ENCODE measurements at regions not wholly inside any gene's neighbourhood (a gene's known extent, or its start where the extent isn't known, plus 50 kb on each side); places are given as distances from the start of the nearest gene placed in this dataset.

DNA sequence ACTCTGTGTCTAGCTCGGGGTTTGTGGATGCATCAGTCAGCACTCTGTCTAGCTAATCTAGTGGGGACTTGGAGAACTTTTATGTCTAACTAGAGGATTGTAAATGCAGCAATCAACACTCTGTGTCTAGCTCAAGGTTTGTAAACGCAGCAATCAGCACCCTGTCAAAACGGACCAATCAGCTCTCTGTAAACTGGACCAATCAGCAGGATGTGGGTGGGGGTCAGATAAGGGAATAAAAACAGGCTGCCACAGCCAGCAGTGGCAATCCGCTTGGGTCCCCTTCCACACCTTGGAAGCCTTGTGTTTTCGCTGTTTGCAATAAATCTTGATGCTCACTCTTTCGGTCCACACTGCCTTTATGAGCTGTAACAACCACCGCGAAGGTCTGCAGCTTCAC lies 920.7 kb upstream of the FOXG1 start:
- TF ChIP-seq LEF1 (IDR thresholded peaks at IDR 0.05; ENCODE audit: borderline replicate concordance) (no peak), BHLHE40 (IDR thresholded peaks at IDR 0.05; ENCODE audit: borderline replicate concordance) (no peak), L3MBTL2 (conservative IDR thresholded peaks at IDR 0.05) (no peak), SUZ12 (IDR thresholded peaks at IDR 0.05) (no peak), SP1 (IDR thresholded peaks at IDR 0.05) (no peak), NFRKB (IDR thresholded peaks at IDR 0.05) (no peak), TARDBP (IDR thresholded peaks at IDR 0.05) (no peak), ELF4 (IDR thresholded peaks at IDR 0.05) (no peak), ZNF384 (IDR thresholded peaks at IDR 0.05) (no peak), HDGF (IDR thresholded peaks at IDR 0.05; ENCODE audit: borderline replicate concordance) (no peak)
- TF ChIP-seq, protein P1, sequence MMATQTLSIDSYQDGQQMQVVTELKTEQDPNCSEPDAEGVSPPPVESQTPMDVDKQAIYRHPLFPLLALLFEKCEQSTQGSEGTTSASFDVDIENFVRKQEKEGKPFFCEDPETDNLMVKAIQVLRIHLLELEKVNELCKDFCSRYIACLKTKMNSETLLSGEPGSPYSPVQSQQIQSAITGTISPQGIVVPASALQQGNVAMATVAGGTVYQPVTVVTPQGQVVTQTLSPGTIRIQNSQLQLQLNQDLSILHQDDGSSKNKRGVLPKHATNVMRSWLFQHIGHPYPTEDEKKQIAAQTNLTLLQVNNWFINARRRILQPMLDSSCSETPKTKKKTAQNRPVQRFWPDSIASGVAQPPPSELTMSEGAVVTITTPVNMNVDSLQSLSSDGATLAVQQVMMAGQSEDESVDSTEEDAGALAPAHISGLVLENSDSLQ (IDR thresholded peaks at IDR 0.05): no peak

All from HEK293T (cell line).